Esophagus squamous epithelium (tissue), 5 donors: ENCODE measurements at regions not wholly inside any gene's neighbourhood (a gene's known extent, or its start where the extent isn't known, plus 50 kb on each side); places are given as distances from the start of the nearest gene placed in this dataset.
A peak's percentile ranks its signal among the peaks of the same experiment; 100 is the strongest.
"Not testable (repeated sequence)": the region's sequence is repeated elsewhere in the genome, so short reads cannot be mapped to it uniquely, and the experiment has no call there.

Source experiments
- DNase-seq: peaks from one replicate; lab custom pipeline; 2025; lab: John Stamatoyannopoulos, UW
- H3K27ac ChIP-seq, 4 donors: fragments of 200-600 bp; sonication (generic); one replicate each; pipeline ENCODE4 v1.5.1; 2016 to 2019; ENCODE audit warnings: mild to moderate bottlenecking in 1 of 4
- H3K27me3 ChIP-seq, 4 donors: fragments of 200-600 bp; sonication (generic); 1 replicate in 3 of 4; 2 replicates in 1 of 4; pipeline versions ENCODE4 v1.5.1 to v1.6.0; 2017 to 2021; ENCODE audit warnings: antibody characterized with exemption in 1 of 4
- H3K36me3 ChIP-seq, 3 donors: fragments of 200-600 bp; sonication (generic); one replicate each; pipeline ENCODE4 v1.5.1; 2016 to 2019
- H3K4me1 ChIP-seq, 3 donors: fragments of 200-600 bp; sonication (generic); one replicate each; pipeline ENCODE4 v1.5.1; 2017 to 2019
- H3K4me3 ChIP-seq, 4 donors: fragments of 200-600 bp; sonication (generic); 1 replicate in 3 of 4; 2 replicates in 1 of 4; pipeline ENCODE4 v1.5.1; 2016 to 2019; ENCODE audit warnings: mild to moderate bottlenecking in 2 of 4, moderate library complexity in 1 of 4
- H3K9me3 ChIP-seq, 3 donors: fragments of 200-600 bp; sonication (generic); one replicate each; pipeline ENCODE4 v1.5.1; 2016 to 2019
- CTCF ChIP-seq, 6 experiments: fragments of 450-650 bp in 4 of 6; fragments of 200-600 bp in 2 of 6; sonication (generic) in 2 of 6; IDR thresholded peaks; one replicate each; pipeline ENCODE4 v1.5.1; 2016 to 2019; ENCODE audit warnings: antibody characterized with exemption in 6 of 6, mild to moderate bottlenecking in 4 of 6, moderate library complexity in 4 of 6
- POLR2A ChIP-seq, 4 donors: fragments of 450-650 bp; IDR thresholded peaks; one replicate each; pipeline ENCODE4 v1.6.1; 2017; ENCODE audit warnings: antibody characterized with exemption in 4 of 4, mild to moderate bottlenecking in 4 of 4, moderate library complexity in 3 of 4
- WGBS, 2 donors: methylation state at CpG; one replicate each; pipeline ENCODE4 v1.1.5; 2018; 5-methylcytosine and 5-hydroxymethylcytosine counted together
- intact Hi-C: fragments of 100-400 bp; cut with DNase I; formaldehyde crosslinking; loops from one replicate; pipeline ENCODE4 v1.15.0; 2022
- donor health status: DM: yes; HTN: yes; CAD: no.

- H3K36me3 ChIP-seq: no peaks in the 10 kb centered on the region
- TF ChIP-seq CTCF (IDR thresholded peaks at IDR 0.05) (no peak), POLR2A (IDR thresholded peaks at IDR 0.05) (no peak)
- no peak overlapping the region for H3K27ac ChIP-seq
- peak overlapping the region in 3 of 4 donors; percentile 21 to 57 (median 36) for H3K4me3 ChIP-seq
- no peak for DNase-seq
- peaks cover 0 to 4% (median 0%) of the 10 kb centered on the region in 3 donors for H3K4me1 ChIP-seq
- H3K27me3 ChIP-seq: peaks cover 0 to 10% (median 0%) of the 10 kb centered on the region in 4 donors
- no peaks in the 10 kb centered on the region for H3K9me3 ChIP-seq
- WGBS, 2 donors: 16 to 18% methylated on average over 9 to 15 of the region's 27 CpGs
- intact Hi-C loops: no loop called here
Measured at GRCh38 chr6:78629154-78629721, 238.1 kb upstream of the IRAK1BP1 start.

- Histone ChIP-seq H3K9me3 (no peaks in the 10 kb centered on the region), H3K27ac (no peak overlapping the region), H3K27me3 (peaks cover 0 to 10% (median 0%) of the 10 kb centered on the region in 4 donors), H3K36me3 (no peaks in the 10 kb centered on the region), H3K4me3 (peak overlapping the region in 2 of 4 donors; percentile 21 to 57), H3K4me1 (peaks cover 0 to 4% (median 0%) of the 10 kb centered on the region in 3 donors)
- intact Hi-C loops: no loop called here
- TF ChIP-seq CTCF (IDR thresholded peaks at IDR 0.05): no peak
- no peak for DNase-seq
- 79 to 85% methylated on average over 20 to 22 of the region's 22 CpGs for WGBS, 2 donors
Measured at GRCh38 chr6:78629836-78630235, 237.5 kb upstream of the IRAK1BP1 start.

- no peak for TF ChIP-seq CTCF (IDR thresholded peaks at IDR 0.05)
- no peak for TF ChIP-seq POLR2A (IDR thresholded peaks at IDR 0.05)
- H3K27ac ChIP-seq: no peak overlapping the region
- H3K4me3 ChIP-seq: no peak overlapping the region
- DNase-seq: no peak
- H3K27me3 ChIP-seq: peaks cover 0 to 10% (median 0%) of the 10 kb centered on the region in 4 donors
- WGBS, 2 donors: 34 to 44% methylated on average over 3 of the region's 3 CpGs
- no peaks in the 10 kb centered on the region for H3K9me3 ChIP-seq
- H3K4me1 ChIP-seq: peaks cover 0 to 4% (median 0%) of the 10 kb centered on the region in 3 donors
- no peaks in the 10 kb centered on the region for H3K36me3 ChIP-seq
- intact Hi-C loops: no loop called here
Measured at GRCh38 chr6:78631976-78632375, 235.4 kb upstream of the IRAK1BP1 start.

GRCh38 chr6:78639111-78640110, 227.9 kb upstream of the IRAK1BP1 start:
- Histone ChIP-seq H3K4me1 (no peaks in the 10 kb centered on the region), H3K36me3 (no peaks in the 10 kb centered on the region), H3K27me3 (no peaks in the 10 kb centered on the region), H3K4me3 (no peak overlapping the region), H3K27ac (no peak overlapping the region), H3K9me3 (no peaks in the 10 kb centered on the region)
- WGBS, 2 donors: 62 to 77% methylated on average over 7 of the region's 7 CpGs
- TF ChIP-seq CTCF (IDR thresholded peaks at IDR 0.05) (no peak), POLR2A (IDR thresholded peaks at IDR 0.05) (no peak)
- intact Hi-C loops: no loop called here
- no peak for DNase-seq

GRCh38 chr6:78643976-78644375, 223.4 kb upstream of the IRAK1BP1 start:
- DNase-seq, H3K9me3 ChIP-seq, H3K27me3 ChIP-seq, H3K36me3 ChIP-seq, H3K4me1 ChIP-seq, H3K4me3 ChIP-seq, H3K27ac ChIP-seq, intact Hi-C loops: not testable (repeated sequence)
- WGBS, 2 donors: 86 to 100% methylated on average over 1 of the region's 6 CpGs

GRCh38 chr6:78646542-78647415, 220.6 kb upstream of the IRAK1BP1 start:
- H3K27me3 ChIP-seq, H3K36me3 ChIP-seq, intact Hi-C loops, H3K27ac ChIP-seq, H3K4me1 ChIP-seq, H3K4me3 ChIP-seq, DNase-seq, H3K9me3 ChIP-seq: not testable (repeated sequence)
- WGBS, 2 donors: 65 to 87% methylated on average over 7 to 8 of the region's 20 CpGs

- H3K27ac ChIP-seq, DNase-seq, H3K36me3 ChIP-seq, H3K4me1 ChIP-seq, H3K4me3 ChIP-seq, H3K9me3 ChIP-seq, intact Hi-C loops, H3K27me3 ChIP-seq: not testable (repeated sequence)
- WGBS, 2 donors: 84 to 97% methylated on average over 3 of the region's 3 CpGs
Measured at GRCh38 chr6:78665819-78666218, 201.5 kb upstream of the IRAK1BP1 start.
